ENCODE measurements at regions not wholly inside any gene's neighbourhood (a gene's known extent, or its start where the extent isn't known, plus 50 kb on each side); places are given as distances from the start of the nearest gene placed in this dataset.

GRCh38 chr11:81579339-81579738 is 1154.3 kb downstream of the FAM181B start:
- no peak for TF ChIP-seq CTCF (IDR thresholded peaks at IDR 0.05; ENCODE audit: insufficient read depth, low read length, severe bottlenecking)
- no peaks in the 10 kb centered on the region for H3K36me3 ChIP-seq (ENCODE audit: control insufficient read depth, insufficient read depth, low read length)
- H3K4me3 ChIP-seq (ENCODE audit: low read depth, low read length): no peak overlapping the region
- FAIRE-seq (no peak), DNase-seq (ENCODE audit: low read depth) (no peak)
- no peaks in the 10 kb centered on the region for H3K27me3 ChIP-seq (ENCODE audit: control insufficient read depth, insufficient read depth, low read length)

- Histone ChIP-seq H3K4me3 (ENCODE audit: low read depth, low read length) (no peak overlapping the region), H3K36me3 (ENCODE audit: control insufficient read depth, insufficient read depth, low read length) (no peaks in the 10 kb centered on the region), H3K27me3 (ENCODE audit: control insufficient read depth, insufficient read depth, low read length) (no peaks in the 10 kb centered on the region)
- no peak for TF ChIP-seq CTCF (IDR thresholded peaks at IDR 0.05; ENCODE audit: insufficient read depth, low read length, severe bottlenecking)
- FAIRE-seq (no peak), DNase-seq (ENCODE audit: low read depth) (no peak)
Observed at GRCh38 chr11:81578571-81578970, 1155.1 kb downstream of the FAM181B start.

- no peak overlapping the region for H3K4me3 ChIP-seq (ENCODE audit: low read depth, low read length)
- no peaks in the 10 kb centered on the region for H3K27me3 ChIP-seq (ENCODE audit: control insufficient read depth, insufficient read depth, low read length)
- no peak for TF ChIP-seq CTCF (IDR thresholded peaks at IDR 0.05; ENCODE audit: insufficient read depth, low read length, severe bottlenecking)
- DNase-seq (ENCODE audit: low read depth) (no peak), FAIRE-seq (no peak)
- H3K36me3 ChIP-seq (ENCODE audit: control insufficient read depth, insufficient read depth, low read length): no peaks in the 10 kb centered on the region
Observed at GRCh38 chr11:81574301-81574700, 1159.4 kb downstream of the FAM181B start.

GRCh38 chr11:81573367-81573766 is 1160.3 kb downstream of the FAM181B start:
- FAIRE-seq: no peak
- no peak for DNase-seq (ENCODE audit: low read depth)

GRCh38 chr11:81570669-81571068 is 1163.0 kb downstream of the FAM181B start:
- no peak for TF ChIP-seq CTCF (IDR thresholded peaks at IDR 0.05; ENCODE audit: insufficient read depth, low read length, severe bottlenecking)
- Histone ChIP-seq H3K27me3 (ENCODE audit: control insufficient read depth, insufficient read depth, low read length) (no peaks in the 10 kb centered on the region), H3K36me3 (ENCODE audit: control insufficient read depth, insufficient read depth, low read length) (no peaks in the 10 kb centered on the region), H3K4me3 (ENCODE audit: low read depth, low read length) (no peak overlapping the region)
- no peak for DNase-seq (ENCODE audit: low read depth)
- FAIRE-seq: no peak

More at GRCh38 chr11:81573367-81573766, 1160.3 kb downstream of the FAM181B start:
- H3K36me3 ChIP-seq (ENCODE audit: control insufficient read depth, insufficient read depth, low read length): no peaks in the 10 kb centered on the region
- H3K27me3 ChIP-seq (ENCODE audit: control insufficient read depth, insufficient read depth, low read length): no peaks in the 10 kb centered on the region
- H3K4me3 ChIP-seq (ENCODE audit: low read depth, low read length): no peak overlapping the region
- TF ChIP-seq CTCF (IDR thresholded peaks at IDR 0.05; ENCODE audit: insufficient read depth, low read length, severe bottlenecking): no peak

- no peak overlapping the region for H3K4me3 ChIP-seq (ENCODE audit: low read depth, low read length)
- no peaks in the 10 kb centered on the region for H3K36me3 ChIP-seq (ENCODE audit: control insufficient read depth, insufficient read depth, low read length)
- H3K27me3 ChIP-seq (ENCODE audit: control insufficient read depth, insufficient read depth, low read length): no peaks in the 10 kb centered on the region
- FAIRE-seq (no peak), DNase-seq (ENCODE audit: low read depth) (no peak)
- no peak for TF ChIP-seq CTCF (IDR thresholded peaks at IDR 0.05; ENCODE audit: insufficient read depth, low read length, severe bottlenecking)
Observed at GRCh38 chr11:81569999-81570398, 1163.7 kb downstream of the FAM181B start.
